Thyroid gland (tissue), 4 donors: ENCODE measurements at regions not wholly inside any gene's neighbourhood (a gene's known extent, or its start where the extent isn't known, plus 50 kb on each side); places are given as distances from the start of the nearest gene placed in this dataset.

Experiments
- CTCF ChIP-seq, 6 experiments: fragments of 200-600 bp in 3 of 6; fragments of 450-650 bp in 3 of 6; sonication (generic) in 3 of 6; IDR thresholded peaks; one replicate each; pipeline ENCODE4 v1.5.1; 2016 to 2019; ENCODE audit warnings: antibody characterized with exemption in 6 of 6, mild to moderate bottlenecking in 2 of 6, inconsistent platforms in 1 of 6, moderate library complexity in 1 of 6
- POLR2A ChIP-seq, 2 donors: fragments of 450-650 bp; IDR thresholded peaks; one replicate each; pipeline ENCODE4 v1.6.1; 2017; ENCODE audit warnings: antibody characterized with exemption in 2 of 2, mild to moderate bottlenecking in 2 of 2, moderate library complexity in 1 of 2

- no peak for TF ChIP-seq POLR2A (IDR thresholded peaks at IDR 0.05)
- TF ChIP-seq CTCF (IDR thresholded peaks at IDR 0.05): no peak
Measured at GRCh38 chr7:12783421-12784095, 96.1 kb downstream of the ARL4A start.
